ENCODE measurements at regions not wholly inside any gene's neighbourhood (a gene's known extent, or its start where the extent isn't known, plus 50 kb on each side); places are given as distances from the start of the nearest gene placed in this dataset.

DNA sequence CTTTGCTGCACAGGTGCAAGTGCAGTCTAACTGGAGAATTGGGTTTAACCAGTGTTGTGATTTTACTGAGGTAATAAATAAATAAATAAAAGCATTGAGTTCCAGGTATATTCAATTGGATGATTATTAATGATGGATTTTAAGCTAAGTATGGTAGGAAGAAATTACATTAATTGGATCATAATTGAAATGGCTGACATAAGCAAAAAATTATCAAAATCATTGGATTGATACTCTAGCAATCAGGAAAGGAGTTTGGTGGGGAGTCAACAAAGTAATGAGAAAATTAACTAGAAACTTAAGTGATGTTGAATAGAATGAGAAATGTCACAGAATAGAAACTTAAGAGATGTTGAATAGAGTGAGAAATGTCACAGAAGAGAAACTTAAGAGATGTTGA lies 981.9 kb downstream of the SI start:
- no peaks in the 10 kb centered on the region for H3K36me3 Mint-ChIP-seq (ENCODE audit: insufficient read depth, unreplicated experiment)
- no peaks in the 10 kb centered on the region for H3K4me1 Mint-ChIP-seq (ENCODE audit: low read depth, unreplicated experiment)
- CTCF ChIA-PET = no interaction called here
- intact Hi-C loops (cut with micrococcal nuclease; ENCODE audit: unreplicated experiment) = no loop called here
- BruUV-seq (replicated peaks) = no TSS peak
- DNase-seq = no peak
- TF ChIP-seq, protein P1, sequence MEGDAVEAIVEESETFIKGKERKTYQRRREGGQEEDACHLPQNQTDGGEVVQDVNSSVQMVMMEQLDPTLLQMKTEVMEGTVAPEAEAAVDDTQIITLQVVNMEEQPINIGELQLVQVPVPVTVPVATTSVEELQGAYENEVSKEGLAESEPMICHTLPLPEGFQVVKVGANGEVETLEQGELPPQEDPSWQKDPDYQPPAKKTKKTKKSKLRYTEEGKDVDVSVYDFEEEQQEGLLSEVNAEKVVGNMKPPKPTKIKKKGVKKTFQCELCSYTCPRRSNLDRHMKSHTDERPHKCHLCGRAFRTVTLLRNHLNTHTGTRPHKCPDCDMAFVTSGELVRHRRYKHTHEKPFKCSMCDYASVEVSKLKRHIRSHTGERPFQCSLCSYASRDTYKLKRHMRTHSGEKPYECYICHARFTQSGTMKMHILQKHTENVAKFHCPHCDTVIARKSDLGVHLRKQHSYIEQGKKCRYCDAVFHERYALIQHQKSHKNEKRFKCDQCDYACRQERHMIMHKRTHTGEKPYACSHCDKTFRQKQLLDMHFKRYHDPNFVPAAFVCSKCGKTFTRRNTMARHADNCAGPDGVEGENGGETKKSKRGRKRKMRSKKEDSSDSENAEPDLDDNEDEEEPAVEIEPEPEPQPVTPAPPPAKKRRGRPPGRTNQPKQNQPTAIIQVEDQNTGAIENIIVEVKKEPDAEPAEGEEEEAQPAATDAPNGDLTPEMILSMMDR (IDR thresholded peaks at IDR 0.05; ENCODE audit: unreplicated experiment) = no peak
- H3K9me3 Mint-ChIP-seq (ENCODE audit: low read depth, unreplicated experiment) = peaks cover 2% of the 10 kb centered on the region
- no peaks in the 10 kb centered on the region for H3K27me3 Mint-ChIP-seq (ENCODE audit: unreplicated experiment)
- no peak overlapping the region for H3K27ac Mint-ChIP-seq (ENCODE audit: unreplicated experiment)
- H3K4me3 Mint-ChIP-seq (ENCODE audit: low read depth, unreplicated experiment) = no peak overlapping the region

- BruUV-seq (replicated peaks) = no TSS peak
- H3K36me3 Mint-ChIP-seq (ENCODE audit: insufficient read depth, unreplicated experiment) = no peaks in the 10 kb centered on the region
- DNase-seq = no peak
- H3K4me1 Mint-ChIP-seq (ENCODE audit: low read depth, unreplicated experiment) = no peaks in the 10 kb centered on the region
- TF ChIP-seq, protein P1 (IDR thresholded peaks at IDR 0.05; ENCODE audit: unreplicated experiment) = no peak
- peaks cover 2% of the 10 kb centered on the region for H3K9me3 Mint-ChIP-seq (ENCODE audit: low read depth, unreplicated experiment)
- H3K27me3 Mint-ChIP-seq (ENCODE audit: unreplicated experiment) = no peaks in the 10 kb centered on the region
- CTCF ChIA-PET = no interaction called here
- no peak overlapping the region for H3K27ac Mint-ChIP-seq (ENCODE audit: unreplicated experiment)
- intact Hi-C loops (cut with micrococcal nuclease; ENCODE audit: unreplicated experiment) = loop anchor here (2.0 kb wide), 1 partner anchor 17 kb away; no protein-coding TSS in a partner anchor
- H3K4me3 Mint-ChIP-seq (ENCODE audit: low read depth, unreplicated experiment) = no peak overlapping the region
These were observed 982.3 kb downstream of the SI start for GRCh38 chr3:164095949-164096348.

DNA sequence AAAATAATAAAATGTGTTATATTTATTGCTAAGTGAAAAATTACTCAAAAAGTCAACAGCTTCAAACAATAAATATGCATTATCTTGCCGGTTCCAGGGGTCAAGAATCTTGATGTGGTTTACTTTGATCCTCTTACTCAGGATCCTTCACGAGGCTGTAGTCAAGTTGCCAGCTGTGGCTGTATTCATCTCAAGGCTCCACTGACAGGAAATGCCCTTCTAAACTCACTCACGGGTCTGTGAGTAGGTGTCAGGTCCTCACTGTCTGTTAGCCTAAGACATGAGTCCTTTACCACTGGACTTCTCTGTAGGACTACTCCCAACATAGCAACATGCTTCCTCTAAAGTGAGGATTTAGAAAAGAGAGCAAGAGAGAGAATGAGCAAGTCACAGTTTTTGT lies 983.0 kb downstream of the SI start:
- Mint-ChIP-seq H3K27ac (ENCODE audit: unreplicated experiment) (no peak overlapping the region), H3K4me1 (ENCODE audit: low read depth, unreplicated experiment) (no peaks in the 10 kb centered on the region), H3K27me3 (ENCODE audit: unreplicated experiment) (no peaks in the 10 kb centered on the region), H3K36me3 (ENCODE audit: insufficient read depth, unreplicated experiment) (no peaks in the 10 kb centered on the region), H3K4me3 (ENCODE audit: low read depth, unreplicated experiment) (no peak overlapping the region), H3K9me3 (ENCODE audit: low read depth, unreplicated experiment) (peaks cover 2% of the 10 kb centered on the region)
- DNase-seq = no peak
- TF ChIP-seq, protein P1 (IDR thresholded peaks at IDR 0.05; ENCODE audit: unreplicated experiment) = no peak
- CTCF ChIA-PET = no interaction called here
- intact Hi-C loops (cut with micrococcal nuclease; ENCODE audit: unreplicated experiment) = loop anchor here (2.0 kb wide), 1 partner anchor 16 kb away; no protein-coding TSS in a partner anchor
- no TSS peak for BruUV-seq (replicated peaks)

- H3K27ac Mint-ChIP-seq (ENCODE audit: unreplicated experiment) = no peak overlapping the region
- no peaks in the 10 kb centered on the region for H3K4me1 Mint-ChIP-seq (ENCODE audit: low read depth, unreplicated experiment)
- H3K4me3 Mint-ChIP-seq (ENCODE audit: low read depth, unreplicated experiment) = no peak overlapping the region
- no peaks in the 10 kb centered on the region for H3K36me3 Mint-ChIP-seq (ENCODE audit: insufficient read depth, unreplicated experiment)
- DNase-seq = no peak
- TF ChIP-seq, protein P1 (IDR thresholded peaks at IDR 0.05; ENCODE audit: unreplicated experiment) = no peak
- intact Hi-C loops (cut with micrococcal nuclease; ENCODE audit: unreplicated experiment) = loop anchor here (2.0 kb wide), 1 partner anchor 16 kb away; no protein-coding TSS in a partner anchor
- BruUV-seq (replicated peaks) = no TSS peak
- peaks cover 2% of the 10 kb centered on the region for H3K9me3 Mint-ChIP-seq (ENCODE audit: low read depth, unreplicated experiment)
- no peaks in the 10 kb centered on the region for H3K27me3 Mint-ChIP-seq (ENCODE audit: unreplicated experiment)
- CTCF ChIA-PET = no interaction called here
These were observed 983.8 kb downstream of the SI start for GRCh38 chr3:164094546-164094945.

Data from Calu3 (cell line).